ENCODE measurements at regions not wholly inside any gene's neighbourhood (a gene's known extent, or its start where the extent isn't known, plus 50 kb on each side); places are given as distances from the start of the nearest gene placed in this dataset.

- TF ChIP-seq, protein P1, sequence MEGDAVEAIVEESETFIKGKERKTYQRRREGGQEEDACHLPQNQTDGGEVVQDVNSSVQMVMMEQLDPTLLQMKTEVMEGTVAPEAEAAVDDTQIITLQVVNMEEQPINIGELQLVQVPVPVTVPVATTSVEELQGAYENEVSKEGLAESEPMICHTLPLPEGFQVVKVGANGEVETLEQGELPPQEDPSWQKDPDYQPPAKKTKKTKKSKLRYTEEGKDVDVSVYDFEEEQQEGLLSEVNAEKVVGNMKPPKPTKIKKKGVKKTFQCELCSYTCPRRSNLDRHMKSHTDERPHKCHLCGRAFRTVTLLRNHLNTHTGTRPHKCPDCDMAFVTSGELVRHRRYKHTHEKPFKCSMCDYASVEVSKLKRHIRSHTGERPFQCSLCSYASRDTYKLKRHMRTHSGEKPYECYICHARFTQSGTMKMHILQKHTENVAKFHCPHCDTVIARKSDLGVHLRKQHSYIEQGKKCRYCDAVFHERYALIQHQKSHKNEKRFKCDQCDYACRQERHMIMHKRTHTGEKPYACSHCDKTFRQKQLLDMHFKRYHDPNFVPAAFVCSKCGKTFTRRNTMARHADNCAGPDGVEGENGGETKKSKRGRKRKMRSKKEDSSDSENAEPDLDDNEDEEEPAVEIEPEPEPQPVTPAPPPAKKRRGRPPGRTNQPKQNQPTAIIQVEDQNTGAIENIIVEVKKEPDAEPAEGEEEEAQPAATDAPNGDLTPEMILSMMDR (IDR thresholded peaks at IDR 0.05): no peak
- no peak for TF ChIP-seq POLR2A (IDR thresholded peaks at IDR 0.05)
Observed at GRCh38 chr17:14547556-14547955, 246.7 kb downstream of the HS3ST3B1 start.
